GM19238 (cell line): ENCODE measurements at regions not wholly inside any gene's neighbourhood (a gene's known extent, or its start where the extent isn't known, plus 50 kb on each side); places are given as distances from the start of the nearest gene placed in this dataset.

Experiments
- DNase-seq: peaks from one replicate; pipeline ENCODE4 v3.0.0; 2011; ENCODE audit warnings: low spot score; ENCODE audit not compliant: insufficient read length

DNA sequence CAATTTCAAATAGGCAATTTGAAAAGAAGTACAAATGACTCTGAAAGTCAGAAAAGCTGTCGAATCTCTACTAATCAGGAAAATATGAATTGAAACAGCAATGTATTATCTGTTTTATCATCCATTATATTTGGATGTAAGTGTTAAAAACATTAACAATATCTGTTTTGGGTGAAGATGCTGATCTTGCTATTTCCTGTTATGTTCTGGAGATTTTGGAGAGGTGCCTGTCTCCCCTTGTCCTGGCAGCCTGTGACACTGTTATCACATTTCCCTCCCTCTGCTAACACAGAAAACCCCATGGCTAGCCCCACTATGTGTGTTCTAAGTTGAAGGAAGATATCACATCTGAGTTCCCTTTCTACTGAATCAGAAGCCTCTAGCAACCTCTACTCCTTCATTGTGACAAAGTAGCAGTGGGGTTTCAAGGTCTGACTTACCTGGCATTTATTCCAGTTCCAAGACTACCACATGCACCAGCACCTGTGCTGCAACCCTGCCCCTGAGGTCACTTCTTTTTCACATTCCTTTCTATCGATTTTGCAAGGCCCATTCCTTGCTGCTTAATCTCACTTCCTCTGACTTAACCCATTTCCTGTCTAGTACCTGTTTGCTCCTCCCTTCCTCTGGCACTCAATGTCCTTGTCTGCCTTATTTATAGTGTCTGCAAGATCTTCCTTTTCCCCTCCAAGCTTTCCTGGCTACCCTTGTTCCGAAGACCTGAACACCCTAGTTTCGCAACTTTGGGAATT, 95.5 kb upstream of the COL8A1 start:
- DNase-seq: no peak

DNA sequence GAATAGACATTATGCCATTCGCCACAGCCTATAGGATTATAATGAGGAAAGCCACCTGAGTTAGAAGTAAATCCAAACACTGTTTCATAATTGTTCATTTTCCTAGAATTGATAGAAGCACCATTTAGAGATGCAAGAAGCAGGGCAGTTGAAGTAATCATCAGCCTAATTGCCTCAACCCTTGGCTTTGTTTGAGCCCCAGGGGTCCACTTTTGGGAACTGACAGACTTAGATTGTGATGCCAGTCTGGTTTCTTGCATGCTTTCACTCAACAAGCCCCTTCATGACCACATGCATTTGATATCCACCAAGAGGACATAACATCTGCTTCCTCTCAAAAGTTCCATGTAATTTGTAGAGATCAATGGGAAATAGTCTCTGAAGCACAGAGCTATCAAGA, 97.2 kb upstream of the COL8A1 start:
- no peak for DNase-seq

DNA sequence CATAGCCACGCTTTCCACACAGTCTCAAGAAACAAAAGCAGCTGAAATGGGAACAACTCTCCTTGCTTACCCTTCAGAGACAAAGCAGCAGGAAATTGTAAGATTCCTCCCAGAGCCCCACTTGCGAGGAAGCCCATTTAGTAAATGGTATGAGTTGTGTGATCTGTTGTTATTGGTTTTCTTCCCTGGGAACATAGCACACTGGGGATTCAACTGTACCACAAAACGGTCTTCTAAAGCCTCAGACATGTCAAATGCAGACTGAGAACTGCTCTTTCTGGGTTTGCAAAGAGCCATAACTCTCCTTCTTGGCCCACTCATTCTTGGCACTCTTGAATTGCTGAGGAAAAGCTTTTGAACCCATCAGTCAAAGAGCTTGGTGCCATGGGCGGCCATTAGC, 101.0 kb upstream of the COL8A1 start:
- no peak for DNase-seq

DNA sequence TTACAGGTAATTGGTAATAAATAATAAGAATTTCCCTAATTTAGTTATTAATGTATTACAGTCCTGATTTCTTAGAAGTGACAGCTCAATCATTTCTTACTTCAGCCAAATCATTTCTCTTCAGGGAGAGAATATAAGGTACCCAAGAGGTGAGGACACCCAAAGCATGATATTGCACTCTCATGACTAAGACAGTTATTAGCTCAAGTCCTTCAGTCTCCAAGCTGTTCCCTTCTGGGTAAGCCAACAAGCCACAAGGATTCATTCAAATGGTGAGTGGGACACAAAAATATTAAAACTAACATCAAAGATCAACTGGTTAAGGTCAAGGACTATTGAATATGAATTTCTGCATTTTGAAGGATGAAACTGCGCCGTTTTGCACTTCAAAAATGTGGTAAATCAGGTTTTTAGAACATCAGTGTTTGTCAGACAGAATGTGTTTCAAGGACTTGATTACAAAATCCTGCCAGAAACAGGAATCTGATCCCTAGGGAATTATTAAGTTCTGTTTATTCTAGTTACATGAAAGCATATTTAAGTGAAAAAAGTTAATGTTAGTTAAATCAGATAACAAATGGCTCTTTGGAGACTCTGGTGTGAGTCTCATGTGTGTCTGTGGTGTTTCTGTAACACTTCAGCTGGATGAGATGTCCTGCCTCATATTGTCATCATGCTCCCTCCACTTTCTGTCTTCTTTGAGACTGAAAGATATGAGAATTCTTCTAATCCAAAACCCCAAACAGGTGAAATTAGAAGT, 101.7 kb upstream of the COL8A1 start:
- no peak for DNase-seq

DNA sequence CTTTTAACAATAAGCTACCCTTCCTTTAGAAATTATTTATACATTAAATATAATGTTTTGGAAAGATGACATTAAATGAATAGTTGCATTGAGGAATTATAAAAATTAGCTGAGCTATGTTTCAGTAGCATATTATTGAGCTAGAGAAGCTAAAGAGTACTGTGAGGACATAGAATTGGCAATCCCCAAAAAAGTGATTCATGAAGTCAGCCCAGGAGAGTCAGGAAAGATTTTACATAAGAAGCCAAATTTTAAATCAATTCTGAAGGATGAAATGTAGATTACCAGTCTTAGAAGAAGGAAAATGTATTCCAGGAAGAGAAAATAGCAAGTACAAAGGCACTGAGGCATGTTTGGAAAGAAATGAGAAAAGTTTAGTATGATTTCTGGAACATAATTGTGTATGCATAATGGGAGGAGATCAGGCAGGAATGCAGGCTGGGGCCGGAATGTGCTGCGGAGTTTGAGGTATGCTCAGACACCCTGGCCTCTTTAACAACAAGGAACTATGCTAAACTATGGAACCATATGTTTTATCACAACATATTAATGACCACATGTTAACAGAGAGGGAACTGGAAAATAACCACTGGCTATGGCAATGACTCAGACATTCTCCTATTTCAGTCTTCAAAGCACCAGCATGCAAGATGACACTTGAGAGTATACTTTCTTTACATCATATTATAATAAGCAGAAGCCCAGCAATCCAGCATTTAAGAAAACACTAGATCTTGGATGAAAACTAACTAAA, 103.3 kb upstream of the COL8A1 start:
- no peak for DNase-seq

DNA sequence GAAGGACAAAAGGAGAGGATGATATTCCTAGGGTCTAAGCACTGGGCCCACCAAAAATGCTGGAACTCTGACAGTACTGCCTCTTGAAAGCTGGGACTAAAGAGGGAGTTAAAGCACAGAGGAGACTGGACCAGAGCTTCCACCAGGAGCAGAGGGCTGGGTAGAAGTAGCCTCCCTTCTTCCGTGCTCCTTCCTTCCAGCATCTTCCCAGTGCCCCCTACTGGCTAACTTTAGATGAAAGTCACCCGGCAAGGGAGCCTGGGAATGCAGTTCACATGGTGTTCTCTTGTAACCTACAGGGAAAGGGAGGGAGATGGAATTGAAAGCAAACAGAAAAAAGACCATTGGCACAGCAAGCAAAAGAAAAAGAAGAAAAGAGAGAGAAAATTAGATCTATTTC, 106.1 kb upstream of the COL8A1 start:
- DNase-seq: peak; percentile 1

DNA sequence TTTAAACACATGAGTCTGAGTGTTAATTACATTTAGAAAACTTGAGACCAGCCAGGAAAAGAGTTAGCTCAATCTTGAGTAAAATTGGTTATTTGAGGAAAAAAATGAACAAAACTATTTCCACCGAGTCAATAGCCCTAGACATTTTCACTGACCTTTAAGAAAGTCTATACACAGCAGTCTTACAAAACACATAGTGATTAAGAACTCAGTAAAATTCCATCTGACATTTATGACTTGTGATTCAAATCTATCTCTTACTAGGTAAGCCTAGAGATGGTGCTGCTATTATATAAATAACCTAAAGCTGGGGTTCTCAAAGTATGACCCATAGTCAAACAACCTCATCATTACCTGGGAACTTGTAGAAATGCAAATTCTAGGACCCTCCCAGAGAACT, 109.1 kb upstream of the COL8A1 start:
- no peak for DNase-seq

DNA sequence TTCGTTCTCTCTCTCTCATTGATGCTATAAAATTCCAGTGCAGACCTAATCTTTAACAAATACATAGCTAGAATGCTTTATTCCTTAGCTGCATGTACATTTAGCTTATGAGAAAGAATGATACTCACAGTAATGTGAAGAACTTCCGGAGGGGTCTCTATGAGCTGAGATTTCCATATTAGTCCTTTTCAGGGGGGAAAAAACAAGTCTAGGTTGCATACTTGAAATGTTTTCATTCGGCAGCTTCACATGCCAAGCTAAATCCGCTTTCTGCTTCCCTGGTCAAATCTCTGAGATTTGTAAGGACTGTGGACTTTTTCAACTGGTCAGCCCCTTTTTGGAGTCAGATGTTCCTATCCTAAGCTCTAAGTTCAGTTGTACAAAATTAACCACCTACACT, 111.5 kb upstream of the COL8A1 start:
- DNase-seq: no peak

DNA sequence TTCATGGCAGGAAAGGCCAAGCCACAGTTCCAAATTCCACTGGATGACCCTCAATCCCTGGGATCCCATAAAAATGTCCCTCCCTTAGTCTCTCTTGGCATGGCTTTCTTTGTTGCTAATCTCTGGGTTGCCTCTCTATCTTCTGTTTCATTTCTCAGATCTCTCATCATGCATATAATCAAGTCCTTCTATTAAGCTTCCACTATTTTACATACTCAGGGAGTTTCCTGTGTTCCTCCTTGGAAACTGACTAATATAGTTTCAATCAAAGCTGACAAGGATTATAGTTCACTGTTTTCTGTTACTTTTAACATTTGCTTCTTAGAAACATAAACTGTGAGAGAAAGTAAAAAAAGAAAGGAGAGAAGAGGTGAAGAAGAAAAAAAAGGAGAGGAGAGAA, 113.8 kb upstream of the COL8A1 start:
- no peak for DNase-seq

DNA sequence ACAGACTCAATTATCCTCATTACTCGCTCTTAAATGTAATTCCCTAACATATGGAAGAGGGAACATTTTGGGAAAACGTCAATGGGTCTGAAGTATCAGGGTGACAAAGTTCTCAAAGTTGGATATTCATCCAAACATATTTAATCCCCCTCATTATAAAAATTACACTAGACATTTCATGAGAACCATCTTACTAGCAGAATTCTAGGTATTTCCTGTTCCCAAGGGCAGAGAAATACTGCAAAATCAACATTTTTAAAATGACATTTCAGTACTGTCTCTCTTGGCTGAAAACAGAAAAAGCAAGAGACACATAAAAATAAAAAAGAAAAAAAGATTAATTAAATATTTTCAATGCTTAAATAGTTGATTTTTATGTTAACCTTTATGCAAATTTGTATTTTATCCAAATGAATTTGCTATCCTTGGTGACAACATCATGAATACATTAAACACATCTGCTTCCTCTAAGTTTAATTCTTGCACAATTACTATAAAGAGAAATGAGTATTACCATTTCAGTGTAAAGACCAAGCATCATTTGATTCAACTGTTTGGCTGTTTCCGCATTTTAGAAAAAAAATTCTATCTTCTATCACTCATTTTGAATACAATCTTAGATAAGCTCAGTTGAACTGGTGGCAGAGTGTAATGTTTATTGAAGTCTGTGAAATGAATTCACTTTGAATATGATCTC, 114.8 kb upstream of the COL8A1 start:
- no peak for DNase-seq

DNA sequence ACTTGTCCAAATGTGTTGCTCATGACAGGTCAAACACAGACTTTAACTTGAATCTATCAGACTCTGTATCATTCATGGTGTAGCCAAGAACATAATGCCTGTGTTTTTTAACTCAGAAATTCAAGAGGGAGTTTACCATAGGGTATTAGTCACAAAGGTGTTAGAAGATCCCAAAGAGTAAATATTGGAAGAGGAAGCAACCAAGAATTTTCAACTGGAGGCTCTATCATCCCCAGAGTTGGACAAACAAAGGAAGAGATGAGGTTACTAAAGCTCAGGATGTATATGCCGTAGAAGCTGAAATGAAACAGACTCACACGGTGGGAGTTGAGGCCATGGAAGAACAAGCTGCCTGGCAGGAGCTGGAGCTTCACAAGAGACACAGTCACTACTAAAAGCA, 116.2 kb upstream of the COL8A1 start:
- no peak for DNase-seq

DNA sequence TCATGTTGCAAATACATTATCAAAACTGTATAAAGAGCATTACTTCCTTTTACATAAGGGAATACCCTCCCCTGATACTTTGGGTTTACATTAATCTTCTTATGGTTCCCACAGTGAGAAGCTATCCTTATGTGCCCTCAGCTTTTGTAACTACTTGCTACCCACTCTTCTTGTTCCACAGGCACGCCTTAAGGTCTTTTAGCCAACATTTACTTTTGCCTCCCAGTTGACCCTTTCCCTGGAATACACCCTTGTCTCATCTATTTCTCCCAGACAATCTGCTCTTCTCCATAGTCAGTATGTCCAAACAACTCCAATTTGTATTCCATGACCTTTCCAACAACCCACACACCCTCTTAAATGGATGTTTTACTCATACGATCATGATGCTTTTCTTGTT, 116.8 kb upstream of the COL8A1 start:
- DNase-seq: no peak

DNA sequence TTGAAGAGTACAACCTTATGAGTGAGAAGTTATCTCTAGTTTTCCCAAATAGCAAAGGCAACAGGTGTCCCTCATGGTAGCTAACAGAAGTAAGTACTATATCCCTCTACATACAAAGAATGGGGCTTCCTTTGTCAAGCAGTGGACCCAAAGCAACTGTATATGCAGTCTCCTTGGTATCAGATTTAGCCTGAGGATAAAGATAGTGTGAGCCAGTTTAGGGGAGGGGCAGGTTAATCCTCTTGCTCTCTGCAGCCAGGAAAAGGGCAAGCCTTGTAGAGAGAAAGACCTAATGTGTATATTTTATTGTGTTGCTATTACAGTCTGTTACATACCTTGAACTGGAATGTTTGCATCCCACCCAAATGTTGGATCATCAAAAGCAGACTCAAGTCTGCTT, 117.9 kb upstream of the COL8A1 start:
- no peak for DNase-seq

DNA sequence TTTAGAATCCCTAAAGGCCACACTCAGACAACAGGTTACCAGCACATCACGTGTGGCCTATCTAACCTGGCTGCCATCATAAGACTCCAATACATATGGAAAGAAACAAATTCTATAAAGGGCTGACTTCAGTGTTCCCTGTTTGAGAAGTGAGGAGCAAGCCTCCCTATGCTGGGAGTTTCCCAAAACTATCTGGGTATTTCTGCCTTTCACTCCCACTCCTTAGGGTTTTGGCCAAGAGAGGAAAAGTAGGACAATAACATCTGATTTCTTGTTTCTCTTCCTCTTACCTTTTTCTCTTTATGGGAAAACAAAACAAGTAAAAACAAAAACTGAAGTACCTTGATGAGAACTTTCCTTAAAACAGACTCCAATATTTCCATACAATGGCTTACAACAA, 121.5 kb upstream of the COL8A1 start:
- DNase-seq: no peak

DNA sequence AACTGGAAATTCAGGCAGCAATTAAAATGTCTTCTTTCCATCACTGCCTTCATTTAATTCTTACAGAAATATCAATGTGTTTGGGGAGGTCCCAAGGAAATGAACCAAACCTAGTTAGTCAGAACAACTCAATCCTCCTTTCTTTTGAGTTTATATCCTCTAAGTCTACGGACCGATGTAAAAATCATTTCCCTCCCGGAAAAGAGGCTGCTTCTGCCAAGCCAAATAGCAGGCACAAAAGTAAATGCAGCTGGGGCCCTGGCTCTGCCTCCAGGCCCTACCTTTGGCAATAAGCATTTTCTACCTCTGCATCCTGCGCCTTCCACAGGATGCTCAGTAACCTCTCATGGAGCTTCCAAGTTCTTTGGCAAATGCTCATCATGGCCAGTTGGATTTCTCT, 122.5 kb upstream of the COL8A1 start:
- DNase-seq: no peak

DNA sequence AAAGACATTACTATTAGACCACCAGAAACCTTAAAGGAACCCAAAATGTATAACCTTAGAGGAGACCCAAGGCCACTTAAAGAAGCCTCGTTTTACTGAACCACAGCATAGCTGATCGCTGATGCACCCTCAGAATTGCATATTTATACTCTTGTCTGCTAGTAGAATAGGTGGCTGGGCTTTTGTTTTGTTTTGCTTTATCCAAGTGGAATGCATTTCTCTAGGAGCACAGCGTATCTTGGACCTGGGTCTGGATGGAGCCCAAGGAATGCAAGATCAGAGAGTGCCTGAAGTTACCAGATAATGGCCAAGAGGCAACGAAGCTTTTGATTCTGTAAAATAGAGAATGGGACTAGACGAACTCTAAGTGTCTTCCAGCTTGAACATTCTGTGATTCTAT, 129.2 kb upstream of the COL8A1 start:
- DNase-seq: no peak

DNA sequence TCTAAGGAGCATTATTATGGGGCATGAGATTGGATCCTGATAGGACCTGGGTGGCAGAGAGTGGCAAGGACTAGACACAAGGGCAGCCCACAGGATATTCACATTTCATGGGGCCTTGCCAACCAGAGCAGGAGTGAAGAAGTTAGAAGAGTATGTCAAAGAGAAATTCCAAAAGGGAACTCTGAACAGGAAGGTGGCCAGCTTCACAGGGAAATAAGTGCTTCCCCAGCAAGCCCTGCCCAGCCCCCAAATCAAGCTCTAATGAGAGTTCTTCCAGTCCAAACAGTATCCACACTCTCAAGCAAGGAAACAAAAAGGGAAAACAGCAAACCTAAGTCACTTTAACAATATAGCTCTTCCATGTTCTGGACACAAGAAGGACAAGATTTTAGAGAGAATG, 130.2 kb upstream of the COL8A1 start:
- DNase-seq: no peak

DNA sequence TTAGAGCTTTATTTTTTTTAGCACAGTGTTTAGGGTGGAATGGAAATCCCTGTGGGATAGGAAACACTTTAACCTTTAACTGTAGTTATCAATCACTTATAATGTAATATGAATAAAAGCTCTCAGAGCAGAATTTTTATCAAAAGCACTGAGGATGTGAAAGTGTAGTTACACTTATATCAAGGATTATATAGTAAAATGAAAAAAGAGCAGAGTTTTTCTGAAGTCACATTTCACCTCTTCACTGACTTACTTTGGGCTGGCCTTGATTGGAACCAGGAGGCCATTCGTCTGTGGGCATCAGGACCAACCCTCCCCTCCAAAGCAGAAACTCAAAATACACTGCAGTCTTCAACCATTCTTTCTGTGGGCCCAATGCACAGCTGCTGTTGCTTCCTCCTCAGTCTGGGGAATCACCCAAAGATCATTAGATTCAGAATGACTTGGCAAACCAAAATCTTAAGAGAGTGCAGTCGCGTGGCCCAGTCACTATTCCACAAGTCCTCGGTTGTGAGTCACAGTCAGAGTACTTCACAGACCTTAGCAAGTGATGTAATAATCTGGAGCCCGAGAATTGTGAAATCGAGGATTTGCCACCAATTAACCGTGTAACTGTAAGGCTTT, 132.6 kb upstream of the COL8A1 start:
- DNase-seq: peak; percentile 27

DNA sequence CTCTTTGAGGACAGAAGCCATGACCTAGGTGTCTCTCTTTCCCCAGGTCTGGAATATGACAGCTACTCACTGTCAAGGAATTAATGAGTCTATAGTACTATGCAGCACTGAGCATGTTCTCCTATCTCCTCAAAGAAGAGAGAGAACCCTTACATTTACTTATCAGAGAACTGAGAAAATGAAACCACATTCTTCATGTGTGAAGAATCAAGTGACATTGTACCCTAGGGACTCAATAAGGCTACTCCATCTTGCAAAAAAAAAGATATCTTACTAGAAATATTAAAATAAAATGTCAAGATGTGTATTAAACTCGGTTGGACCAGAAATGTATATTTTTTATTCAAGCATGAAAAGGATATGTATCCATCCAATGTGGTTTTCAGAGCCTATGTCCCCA, 133.2 kb upstream of the COL8A1 start:
- no peak for DNase-seq

DNA sequence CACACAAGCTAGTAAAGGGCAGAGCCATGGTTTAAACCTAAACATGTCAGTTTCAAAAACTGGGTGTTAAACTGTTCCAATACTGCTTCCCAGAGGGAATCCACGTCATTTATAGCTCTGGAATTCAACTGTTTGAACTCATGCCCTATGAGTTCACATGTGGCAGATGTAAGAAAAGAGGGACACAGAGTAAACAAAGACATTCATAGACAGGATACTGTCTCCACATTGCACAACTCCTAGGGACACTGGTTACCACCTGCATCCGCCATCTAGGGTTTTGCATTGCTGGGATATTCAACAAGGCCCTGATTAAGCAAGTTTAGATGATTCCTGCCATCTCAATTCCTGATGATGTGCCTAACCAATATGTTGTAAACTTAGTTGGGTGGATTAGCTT, 134.1 kb upstream of the COL8A1 start:
- no peak for DNase-seq

DNA sequence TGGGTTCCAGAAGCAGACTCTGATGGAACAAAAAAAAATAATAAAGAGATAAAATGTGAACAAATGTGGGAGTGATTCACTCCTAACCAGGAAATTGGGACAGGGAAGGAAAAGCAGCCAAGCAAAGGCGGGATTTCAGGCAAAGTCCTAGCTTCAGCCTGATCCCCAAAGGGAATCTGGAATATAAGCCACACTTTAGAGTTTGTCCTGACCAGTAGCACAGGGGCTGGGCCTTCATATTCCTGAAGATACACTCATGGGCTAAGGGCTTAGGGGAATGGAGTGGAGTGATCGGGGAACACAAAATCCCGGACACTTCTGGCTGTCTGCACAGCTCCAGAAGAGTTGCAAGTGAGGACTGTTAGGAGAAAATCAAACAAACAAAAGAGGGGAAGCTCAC, 135.0 kb upstream of the COL8A1 start:
- DNase-seq: no peak
